ENCODE measurements at regions not wholly inside any gene's neighbourhood (a gene's known extent, or its start where the extent isn't known, plus 50 kb on each side); places are given as distances from the start of the nearest gene placed in this dataset.

- no peak for DNase-seq
Observed at GRCh38 chr12:86852451-86852850, 596.3 kb upstream of the MGAT4C start.

GRCh38 chr12:86838711-86839110, 582.5 kb upstream of the MGAT4C start:
- DNase-seq = no peak

GRCh38 chr12:86838260-86838659, 582.1 kb upstream of the MGAT4C start:
- DNase-seq = no peak

GRCh38 chr12:86837246-86837645, 581.1 kb upstream of the MGAT4C start:
- DNase-seq = no peak

- no peak for DNase-seq
Observed at GRCh38 chr12:86834217-86834616, 578.0 kb upstream of the MGAT4C start.

- DNase-seq = no peak
Observed at GRCh38 chr12:86827409-86827808, 571.2 kb upstream of the MGAT4C start.

GRCh38 chr12:86826051-86826450, 569.9 kb upstream of the MGAT4C start:
- DNase-seq = no peak

- DNase-seq = no peak
Observed at GRCh38 chr12:86801439-86801838, 545.2 kb upstream of the MGAT4C start.

GRCh38 chr12:86799616-86800015, 543.4 kb upstream of the MGAT4C start:
- no peak for DNase-seq

GRCh38 chr12:86796550-86796949, 540.4 kb upstream of the MGAT4C start:
- no peak for DNase-seq

- no peak for DNase-seq
Observed at GRCh38 chr12:86788661-86789060, 532.5 kb upstream of the MGAT4C start.

GRCh38 chr12:86787419-86787818, 531.2 kb upstream of the MGAT4C start:
- DNase-seq = no peak

GRCh38 chr12:86777325-86777724, 521.1 kb upstream of the MGAT4C start:
- DNase-seq = no peak

- DNase-seq = no peak
Observed at GRCh38 chr12:86774841-86775388, 518.7 kb upstream of the MGAT4C start.

GRCh38 chr12:86772696-86773095, 516.5 kb upstream of the MGAT4C start:
- DNase-seq = no peak

GRCh38 chr12:86770871-86771270, 514.7 kb upstream of the MGAT4C start:
- DNase-seq = no peak

- DNase-seq = no peak
Observed at GRCh38 chr12:86748894-86749293, 492.7 kb upstream of the MGAT4C start.

- peak in 1 of 2 experiments; percentile 55 for DNase-seq
Observed at GRCh38 chr12:86744547-86745212, 488.5 kb upstream of the MGAT4C start.

- DNase-seq = no peak
Observed at GRCh38 chr12:86743875-86744536, 487.8 kb upstream of the MGAT4C start.

GRCh38 chr12:86741531-86741930, 485.3 kb upstream of the MGAT4C start:
- DNase-seq = no peak

- no peak for DNase-seq
Observed at GRCh38 chr12:86735851-86736250, 479.7 kb upstream of the MGAT4C start.

- DNase-seq = no peak
Observed at GRCh38 chr12:86735072-86735471, 478.9 kb upstream of the MGAT4C start.

GRCh38 chr12:86730233-86730632, 474.0 kb upstream of the MGAT4C start:
- no peak for DNase-seq

- no peak for DNase-seq
Observed at GRCh38 chr12:86729739-86730138, 473.5 kb upstream of the MGAT4C start.

- DNase-seq = no peak
Observed at GRCh38 chr12:86727160-86727559, 471.0 kb upstream of the MGAT4C start.
